ENCODE measurements at regions not wholly inside any gene's neighbourhood (a gene's known extent, or its start where the extent isn't known, plus 50 kb on each side); places are given as distances from the start of the nearest gene placed in this dataset.

- H3K9me3 ChIP-seq (ENCODE audit: control insufficient read depth in 2 of 3, insufficient read depth in 1 of 3, low read length in 3 of 3): no peaks in the 10 kb centered on the region
- no peak overlapping the region for H3K4me3 ChIP-seq (ENCODE audit: low read length in 3 of 3)
- DNase-seq: peak in 4 of 5 donors; percentile 79 to 94 (median 86)
- intact Hi-C loops (cut with DNase I): no loop called here
- H3K27me3 ChIP-seq (ENCODE audit: control insufficient read depth, insufficient read depth, low read length): no peaks in the 10 kb centered on the region
- no peaks in the 10 kb centered on the region for H3K36me3 ChIP-seq (ENCODE audit: control insufficient read depth in 2 of 3, insufficient read depth in 3 of 3, low read length in 3 of 3)
- TF ChIP-seq CTCF (IDR thresholded peaks at IDR 0.05; ENCODE audit: borderline replicate concordance, extremely low read depth, insufficient read depth): no peak
- no peak overlapping the region for H3K27ac ChIP-seq (ENCODE audit: low read depth in 2 of 2, low read length in 2 of 2)
- H3K9ac ChIP-seq (ENCODE audit: low read length in 3 of 3): no peak overlapping the region
- H3K4me1 ChIP-seq (ENCODE audit: control insufficient read depth in 2 of 3, insufficient read depth in 2 of 3, low read depth in 1 of 3, low read length in 3 of 3): no peaks in the 10 kb centered on the region
- FAIRE-seq: no peak
Observed at GRCh38 chr1:209062081-209062620, 521.4 kb upstream of the CAMK1G start.

- no peak for FAIRE-seq
- Histone ChIP-seq H3K9ac (ENCODE audit: low read length in 3 of 3) (no peak overlapping the region), H3K4me1 (ENCODE audit: control insufficient read depth in 2 of 3, insufficient read depth in 2 of 3, low read depth in 1 of 3, low read length in 3 of 3) (no peaks in the 10 kb centered on the region), H3K36me3 (ENCODE audit: control insufficient read depth in 2 of 3, insufficient read depth in 3 of 3, low read length in 3 of 3) (no peaks in the 10 kb centered on the region), H3K27me3 (ENCODE audit: control insufficient read depth, insufficient read depth, low read length) (no peaks in the 10 kb centered on the region), H3K9me3 (ENCODE audit: control insufficient read depth in 2 of 3, insufficient read depth in 1 of 3, low read length in 3 of 3) (no peaks in the 10 kb centered on the region), H3K27ac (ENCODE audit: low read depth in 2 of 2, low read length in 2 of 2) (no peak overlapping the region), H3K4me3 (ENCODE audit: low read length in 3 of 3) (no peak overlapping the region)
- no peak for DNase-seq
- intact Hi-C loops (cut with DNase I): no loop called here
- no peak for TF ChIP-seq CTCF (IDR thresholded peaks at IDR 0.05; ENCODE audit: borderline replicate concordance, extremely low read depth, insufficient read depth)
Observed at GRCh38 chr1:209062863-209063262, 520.7 kb upstream of the CAMK1G start.

- TF ChIP-seq CTCF (IDR thresholded peaks at IDR 0.05; ENCODE audit: borderline replicate concordance, extremely low read depth, insufficient read depth): no peak
- Histone ChIP-seq H3K9ac (ENCODE audit: low read length in 3 of 3) (no peak overlapping the region), H3K27me3 (ENCODE audit: control insufficient read depth, insufficient read depth, low read length) (no peaks in the 10 kb centered on the region), H3K27ac (ENCODE audit: low read depth in 2 of 2, low read length in 2 of 2) (no peak overlapping the region), H3K4me1 (ENCODE audit: control insufficient read depth in 2 of 3, insufficient read depth in 2 of 3, low read depth in 1 of 3, low read length in 3 of 3) (no peaks in the 10 kb centered on the region), H3K9me3 (ENCODE audit: control insufficient read depth in 2 of 3, insufficient read depth in 1 of 3, low read length in 3 of 3) (no peaks in the 10 kb centered on the region), H3K36me3 (ENCODE audit: control insufficient read depth in 2 of 3, insufficient read depth in 3 of 3, low read length in 3 of 3) (no peaks in the 10 kb centered on the region), H3K4me3 (ENCODE audit: low read length in 3 of 3) (no peak overlapping the region)
- FAIRE-seq (no peak), DNase-seq (peak in 2 of 5 donors; percentile 7 to 53)
- intact Hi-C loops (cut with DNase I): no loop called here
Observed at GRCh38 chr1:209063767-209064659, 519.5 kb upstream of the CAMK1G start.
